SW480 (cell line): ENCODE measurements at regions not wholly inside any gene's neighbourhood (a gene's known extent, or its start where the extent isn't known, plus 50 kb on each side); places are given as distances from the start of the nearest gene placed in this dataset.
"Not testable (repeated sequence)": the region's sequence is repeated elsewhere in the genome, so short reads cannot be mapped to it uniquely, and the experiment has no call there.

Experiments
- DNase-seq: peaks from one replicate; pipeline ENCODE4 v3.0.0-alpha.2; 2016; ENCODE audit warnings: low spot score

- no peak for DNase-seq
Measured at GRCh38 chr7:104264285-104264684, 56.5 kb upstream of the ORC5 start.

- DNase-seq: peak; percentile 52
Measured at GRCh38 chr7:104267701-104268368, 60.0 kb upstream of the ORC5 start.

GRCh38 chr7:104271948-104272347 lies 56.5 kb upstream of the LHFPL3 start:
- no peak for DNase-seq

- DNase-seq: peak; percentile 76
Measured at GRCh38 chr7:104272767-104273384, 55.5 kb upstream of the LHFPL3 start.

- DNase-seq: peak; percentile 63
Measured at GRCh38 chr7:104275900-104276299, 52.5 kb upstream of the LHFPL3 start.

GRCh38 chr7:104276730-104277129 lies 51.7 kb upstream of the LHFPL3 start:
- DNase-seq: not testable (repeated sequence)
